ENCODE measurements at regions not wholly inside any gene's neighbourhood (a gene's known extent, or its start where the extent isn't known, plus 50 kb on each side); places are given as distances from the start of the nearest gene placed in this dataset.
A peak's percentile ranks its signal among the peaks of the same experiment; 100 is the strongest.

- TF ChIP-seq CTCF (IDR thresholded peaks at IDR 0.05; ENCODE audit: control insufficient read depth, insufficient read depth, low read depth, low read length, missing control alignments) = no peak
- DNase-seq (ENCODE audit: low read depth) = peak; percentile 32
- H3K4me3 ChIP-seq (ENCODE audit: control insufficient read depth, low read depth, low read length) = no peak overlapping the region
These were observed 539.3 kb upstream of the B3GAT1 start for GRCh38 chr11:134951305-134951700.

GRCh38 chr11:134950692-134951304 lies 538.8 kb upstream of the B3GAT1 start:
- TF ChIP-seq CTCF (IDR thresholded peaks at IDR 0.05; ENCODE audit: control insufficient read depth, insufficient read depth, low read depth, low read length, missing control alignments) = no peak
- DNase-seq (ENCODE audit: low read depth) = no peak
- no peak overlapping the region for H3K4me3 ChIP-seq (ENCODE audit: control insufficient read depth, low read depth, low read length)

DNA sequence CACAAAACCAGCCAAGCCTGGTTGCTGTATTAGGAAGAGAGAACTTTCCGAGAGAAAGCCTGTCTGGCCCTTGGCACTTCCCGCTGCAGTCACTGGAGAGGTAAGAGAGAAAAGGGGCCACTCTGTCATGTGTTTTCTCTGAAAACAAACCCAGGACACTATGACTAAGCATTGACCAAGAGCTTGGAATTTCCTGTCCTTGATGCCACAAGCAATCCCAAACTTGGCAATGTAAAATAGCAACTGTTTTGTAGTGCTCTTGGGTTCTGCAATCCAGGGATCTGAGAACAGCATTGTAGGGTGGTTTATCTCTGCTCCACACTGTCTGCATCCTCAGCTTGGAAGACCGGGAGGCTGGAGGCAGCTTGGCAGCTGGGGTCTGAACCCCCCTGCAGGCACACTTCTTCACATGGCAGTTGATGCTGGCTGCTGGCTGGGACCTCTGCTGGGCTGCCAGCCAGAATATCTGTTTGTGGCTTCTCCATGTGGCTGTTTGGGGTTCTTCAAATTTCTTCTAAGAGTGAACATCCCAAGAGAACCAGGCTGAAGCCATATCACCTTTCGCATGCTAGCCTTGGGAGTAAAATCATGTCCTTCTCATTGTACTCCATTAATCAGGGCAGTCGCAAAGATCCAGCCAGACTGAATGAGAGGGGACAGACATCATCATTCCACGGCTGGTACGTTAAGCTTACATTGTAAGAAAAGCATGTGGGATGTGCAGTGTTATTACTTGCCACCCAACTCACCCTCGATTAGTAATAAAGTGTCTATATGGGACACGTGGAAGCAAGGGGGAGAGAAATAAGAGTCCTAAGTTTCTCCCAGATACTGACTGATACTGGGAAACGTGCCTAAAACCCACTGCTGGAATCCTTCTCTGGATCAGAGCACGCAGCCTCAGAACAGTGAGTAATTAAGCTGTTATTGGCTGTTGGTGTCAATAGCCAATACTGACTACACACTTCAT lies 537.4 kb upstream of the B3GAT1 start:
- TF ChIP-seq CTCF (IDR thresholded peaks at IDR 0.05; ENCODE audit: control insufficient read depth, insufficient read depth, low read depth, low read length, missing control alignments) = no peak
- DNase-seq (ENCODE audit: low read depth) = peak; percentile 35
- H3K4me3 ChIP-seq (ENCODE audit: control insufficient read depth, low read depth, low read length) = no peak overlapping the region

GRCh38 chr11:134947556-134947955 lies 535.5 kb upstream of the B3GAT1 start:
- no peak overlapping the region for H3K4me3 ChIP-seq (ENCODE audit: control insufficient read depth, low read depth, low read length)
- DNase-seq (ENCODE audit: low read depth) = no peak
- TF ChIP-seq CTCF (IDR thresholded peaks at IDR 0.05; ENCODE audit: control insufficient read depth, insufficient read depth, low read depth, low read length, missing control alignments) = no peak

- no peak overlapping the region for H3K4me3 ChIP-seq (ENCODE audit: control insufficient read depth, low read depth, low read length)
- DNase-seq (ENCODE audit: low read depth) = no peak
- TF ChIP-seq CTCF (IDR thresholded peaks at IDR 0.05; ENCODE audit: control insufficient read depth, insufficient read depth, low read depth, low read length, missing control alignments) = no peak
These were observed 534.0 kb upstream of the B3GAT1 start for GRCh38 chr11:134945993-134946392.

- H3K4me3 ChIP-seq (ENCODE audit: control insufficient read depth, low read depth, low read length) = no peak overlapping the region
- TF ChIP-seq CTCF (IDR thresholded peaks at IDR 0.05; ENCODE audit: control insufficient read depth, insufficient read depth, low read depth, low read length, missing control alignments) = no peak
- no peak for DNase-seq (ENCODE audit: low read depth)
These were observed 532.9 kb upstream of the B3GAT1 start for GRCh38 chr11:134944986-134945385.

All from AG09309 (cell line).